ENCODE measurements at regions not wholly inside any gene's neighbourhood (a gene's known extent, or its start where the extent isn't known, plus 50 kb on each side); places are given as distances from the start of the nearest gene placed in this dataset.

DNA sequence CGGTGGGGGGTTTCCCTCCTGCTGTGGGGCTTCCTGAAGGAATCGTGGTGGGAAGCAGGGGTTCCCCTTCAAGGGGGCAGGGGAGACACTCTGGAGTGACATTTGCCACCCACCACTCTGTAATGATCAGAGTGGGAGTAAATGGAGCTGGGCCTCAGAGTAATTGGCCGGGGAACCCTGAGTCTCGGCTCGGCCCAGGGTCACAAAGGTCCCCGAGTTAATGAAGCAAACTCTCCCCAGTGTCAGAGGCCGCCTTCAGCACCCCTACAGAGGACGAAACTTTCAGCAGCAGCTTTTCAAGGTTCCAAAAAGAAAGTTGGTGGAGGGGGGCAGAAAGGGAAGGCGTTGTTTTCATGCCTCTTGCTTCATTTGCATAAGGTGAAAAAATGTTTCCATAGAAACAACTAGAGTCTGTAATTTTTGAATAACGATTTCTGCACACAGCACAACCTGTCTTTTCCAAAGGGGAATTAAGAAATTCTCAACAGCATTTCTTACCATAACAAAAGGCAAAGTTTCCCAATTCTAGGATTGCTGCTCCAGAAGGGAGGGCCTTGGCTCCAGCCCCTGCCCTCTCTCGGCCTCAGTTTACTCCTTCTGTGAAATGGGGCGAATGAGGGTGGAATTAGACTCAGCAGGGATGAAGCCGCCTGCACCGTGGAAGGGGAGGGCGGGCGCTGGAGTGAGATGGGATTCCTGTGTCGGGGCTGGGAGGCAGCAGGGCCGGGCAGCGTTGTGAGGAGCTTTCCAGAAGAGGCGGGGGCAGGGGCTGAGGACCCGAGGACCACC, 67.0 kb upstream of the BEGAIN start:
- 0 to 54% methylated on average over 1 to 21 of the region's 21 CpGs for WGBS, 2 donors (ENCODE audit: low coverage in 1 of 2)
- Histone ChIP-seq H3K4me1 (peaks cover 0 to 8% (median 7%) of the 10 kb centered on the region in 4 donors), H3K27me3 (peaks cover 28% of the 10 kb centered on the region), H3K36me3 (no peaks in the 10 kb centered on the region), H3K9me3 (no peaks in the 10 kb centered on the region), H3K4me3 (peak overlapping the region in 2 of 4 donors; percentile 27 to 41), H3K27ac (no peak overlapping the region)
- DNase-seq: no peak
- in situ Hi-C loops (cut with MboI; ENCODE audit: low pct_ligation_motif_present in 1 of 4, low pct_unique_long_range_greater_than_20kb in 1 of 4, low sequenced_read_pairs in 3 of 4): loop anchor here in 1 of 4 donors (5.0 kb wide), 1 partner anchor 267 kb away; no protein-coding TSS in a partner anchor
- no peak for TF ChIP-seq POLR2AphosphoS5 (IDR thresholded peaks at IDR 0.05)
- TF ChIP-seq EP300 (IDR thresholded peaks at IDR 0.05; ENCODE audit: low read depth): no peak
- TF ChIP-seq POLR2A (IDR thresholded peaks at IDR 0.05): no peak
- no peak for TF ChIP-seq CTCF (IDR thresholded peaks at IDR 0.05)
- intact Hi-C loops (cut with DNase I; ENCODE audit: low total_unique reads): loop anchor here (1.0 kb wide), 1 partner anchor 53 kb away; no protein-coding TSS in a partner anchor

DNA sequence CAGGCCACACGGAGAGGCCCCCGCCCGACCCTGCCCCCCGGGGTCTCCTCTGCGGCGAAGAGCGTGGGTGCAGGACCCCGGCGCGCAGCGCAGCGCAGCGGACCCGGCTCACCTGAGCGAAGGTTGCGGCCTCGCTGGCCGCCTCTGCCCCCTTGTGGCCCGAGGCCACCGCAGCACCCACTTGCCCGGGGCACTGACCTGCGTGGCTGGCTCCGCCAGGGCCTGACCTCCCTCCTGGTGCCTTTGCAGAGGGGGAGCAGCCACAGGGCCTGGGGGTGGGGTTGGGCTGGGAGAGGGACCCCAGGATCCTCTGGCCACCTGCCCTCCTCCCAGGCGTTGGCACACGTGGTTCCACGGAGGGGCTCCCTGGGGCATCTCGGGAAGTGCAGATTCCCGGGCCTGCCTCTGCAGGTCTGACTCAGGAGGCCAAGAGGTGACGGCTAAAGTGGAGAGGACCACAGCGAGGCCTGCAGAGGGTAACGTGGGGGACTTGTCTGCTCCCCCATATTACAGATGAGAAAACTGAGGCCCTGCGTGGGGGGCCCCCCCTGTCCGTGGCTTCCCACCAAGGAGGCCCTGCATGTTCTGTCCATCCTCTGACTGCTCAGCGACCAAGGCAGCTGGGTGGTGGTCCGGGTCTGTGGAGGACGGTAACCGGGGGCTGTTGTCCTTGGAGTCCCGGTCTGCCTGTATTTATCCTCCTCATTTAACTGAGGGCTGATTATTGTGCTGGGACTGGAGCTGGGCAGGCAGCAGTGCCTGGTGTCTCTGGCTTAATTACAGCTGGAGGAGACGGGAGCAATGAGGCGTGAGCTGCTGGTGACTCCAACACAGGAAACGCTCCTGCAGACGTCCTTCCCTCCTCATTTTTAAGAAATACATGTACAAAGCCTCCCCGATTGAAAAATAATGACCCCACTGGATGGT, 67.9 kb upstream of the BEGAIN start:
- Histone ChIP-seq H3K9me3 (no peaks in the 10 kb centered on the region), H3K27ac (no peak overlapping the region), H3K27me3 (peaks cover 28% of the 10 kb centered on the region), H3K4me3 (peak overlapping the region in 2 of 4 donors; percentile 27 to 41), H3K4me1 (peaks cover 0 to 8% (median 7%) of the 10 kb centered on the region in 4 donors), H3K36me3 (no peaks in the 10 kb centered on the region)
- peak; percentile 56 for DNase-seq
- TF ChIP-seq EP300 (IDR thresholded peaks at IDR 0.05; ENCODE audit: low read depth) (no peak), CTCF (IDR thresholded peaks at IDR 0.05) (peak; percentile 65 to 88 (median 75)), POLR2AphosphoS5 (IDR thresholded peaks at IDR 0.05) (no peak), POLR2A (IDR thresholded peaks at IDR 0.05) (no peak)
- in situ Hi-C loops (cut with MboI; ENCODE audit: low pct_ligation_motif_present in 1 of 4, low pct_unique_long_range_greater_than_20kb in 1 of 4, low sequenced_read_pairs in 3 of 4): loop anchor here in 1 of 4 donors (5.0 kb wide), 1 partner anchor 268 kb away; no protein-coding TSS in a partner anchor
- intact Hi-C loops (cut with DNase I; ENCODE audit: low total_unique reads): loop anchor here (1.0 kb wide), 1 partner anchor 54 kb away; no protein-coding TSS in a partner anchor
- WGBS, 2 donors (ENCODE audit: low coverage in 1 of 2): 20 to 34% methylated on average over 1 to 40 of the region's 43 CpGs

DNA sequence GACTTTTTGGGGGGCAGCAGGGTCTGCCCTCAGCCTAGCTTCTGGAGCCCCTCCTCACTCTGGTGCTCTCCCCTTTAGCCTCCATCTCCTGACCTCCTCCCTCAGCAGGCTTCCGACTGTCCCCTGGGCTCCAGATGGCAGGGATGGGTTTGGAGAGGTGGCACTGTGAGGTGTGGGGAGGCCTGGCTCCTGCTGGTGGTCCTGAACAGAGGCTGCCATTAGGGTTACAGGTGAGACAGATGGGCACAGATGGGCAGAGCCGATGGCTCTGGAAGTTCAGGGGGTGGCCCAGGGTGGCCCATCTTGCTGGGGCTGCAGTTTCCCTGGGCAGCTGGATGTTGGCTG, 68.5 kb upstream of the BEGAIN start:
- WGBS, 2 donors (ENCODE audit: low coverage in 1 of 2): 93% methylated on average over 2 of the region's 2 CpGs; no CpG with 5 or more reads in 1 of the 2 donors

More for the DNA sequence above, 68.5 kb upstream of the BEGAIN start:
- no peaks in the 10 kb centered on the region for H3K9me3 ChIP-seq
- in situ Hi-C loops (cut with MboI; ENCODE audit: low pct_ligation_motif_present in 1 of 4, low pct_unique_long_range_greater_than_20kb in 1 of 4, low sequenced_read_pairs in 3 of 4): no loop called here
- H3K27me3 ChIP-seq: peaks cover 28% of the 10 kb centered on the region
- intact Hi-C loops (cut with DNase I; ENCODE audit: low total_unique reads): no loop called here
- TF ChIP-seq POLR2A (IDR thresholded peaks at IDR 0.05) (no peak), EP300 (IDR thresholded peaks at IDR 0.05; ENCODE audit: low read depth) (no peak), CTCF (IDR thresholded peaks at IDR 0.05) (no peak), POLR2AphosphoS5 (IDR thresholded peaks at IDR 0.05) (no peak)
- DNase-seq: no peak
- H3K4me3 ChIP-seq: no peak overlapping the region
- H3K27ac ChIP-seq: no peak overlapping the region
- H3K36me3 ChIP-seq: no peaks in the 10 kb centered on the region
- H3K4me1 ChIP-seq: peaks cover 0 to 8% (median 7%) of the 10 kb centered on the region in 4 donors

Data from transverse colon (tissue), 4 donors.